HL-60 (cell line): ENCODE measurements at regions not wholly inside any gene's neighbourhood (a gene's known extent, or its start where the extent isn't known, plus 50 kb on each side); places are given as distances from the start of the nearest gene placed in this dataset.

Experiments
- DNase-seq, 2 experiments: peaks; one replicate each; pipeline ENCODE4 v3.0.0-alpha.2; 2010 to 2020; ENCODE audit warnings: low read depth in 1 of 2, low spot score in 1 of 2
- H3K27ac ChIP-seq: fragments of 250-450 bp; sonication (Bioruptor Pico); replicated peaks from 2 replicates; pipeline ENCODE4 v1.5.1; 2020; ENCODE audit warnings: mild to moderate bottlenecking, moderate library complexity
- H3K27me3 ChIP-seq: fragments of 250-450 bp; sonication (Bioruptor Pico); 2 replicates; pipeline ENCODE4 v1.5.1; 2021; ENCODE audit warnings: mild to moderate bottlenecking, moderate library complexity; ENCODE audit not compliant: insufficient read depth, poor library complexity, severe bottlenecking
- H3K4me3 ChIP-seq: replicated peaks from 2 replicates; pipeline ENCODE4 v1.5.1; 2011; ENCODE audit warnings: mild to moderate bottlenecking, control low read depth, low read length; ENCODE audit not compliant: insufficient read depth
- CTCF ChIP-seq: IDR thresholded peaks from one replicate; pipeline ENCODE4 v1.5.1; 2011; ENCODE audit warnings: low read length, control low read depth, inconsistent platforms; ENCODE audit not compliant: insufficient read depth
- GABPA ChIP-seq: IDR thresholded peaks from 2 replicates; pipeline ENCODE4 v1.6.1; 2012; ENCODE audit warnings: low read depth
- POLR2AphosphoS5 ChIP-seq: IDR thresholded peaks from 2 replicates; pipeline ENCODE4 v1.6.1; 2012; ENCODE audit warnings: low read depth
- SPI1 ChIP-seq: IDR thresholded peaks from 2 replicates; pipeline ENCODE4 v1.6.1; 2012; ENCODE audit warnings: low read depth, mild to moderate bottlenecking, borderline replicate concordance
- TF ChIP-seq, protein P1 (sequence below): IDR thresholded peaks from 2 replicates; pipeline ENCODE4 v1.6.1; 2012; ENCODE audit warnings: low read depth; ENCODE audit not compliant: insufficient replicate concordance

DNA sequence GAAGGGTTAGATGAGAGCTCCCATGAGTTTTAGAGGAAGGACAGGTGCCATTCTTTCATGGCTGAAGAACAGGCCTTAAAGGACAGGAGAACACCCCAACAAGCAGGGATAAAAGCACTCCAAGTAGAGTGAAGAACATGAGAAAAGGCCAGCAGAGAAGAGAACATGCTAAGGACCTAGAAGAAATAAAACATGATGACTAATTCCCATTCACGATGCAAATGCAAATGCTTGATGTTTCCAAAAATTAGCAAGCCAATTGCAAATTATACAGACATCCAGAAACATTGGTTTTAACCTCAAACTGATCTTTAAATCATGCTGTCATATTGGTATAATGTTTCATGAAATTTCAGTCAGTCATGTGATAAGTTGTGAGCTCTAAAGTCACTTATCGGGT, 241.7 kb downstream of the CNTN3 start:
- Histone ChIP-seq H3K27me3 (no peaks in the 10 kb centered on the region), H3K4me3 (no peak overlapping the region), H3K27ac (no peak overlapping the region)
- DNase-seq = no peak
- TF ChIP-seq CTCF = no peak
- no peak for TF ChIP-seq POLR2AphosphoS5
- TF ChIP-seq, protein P1, sequence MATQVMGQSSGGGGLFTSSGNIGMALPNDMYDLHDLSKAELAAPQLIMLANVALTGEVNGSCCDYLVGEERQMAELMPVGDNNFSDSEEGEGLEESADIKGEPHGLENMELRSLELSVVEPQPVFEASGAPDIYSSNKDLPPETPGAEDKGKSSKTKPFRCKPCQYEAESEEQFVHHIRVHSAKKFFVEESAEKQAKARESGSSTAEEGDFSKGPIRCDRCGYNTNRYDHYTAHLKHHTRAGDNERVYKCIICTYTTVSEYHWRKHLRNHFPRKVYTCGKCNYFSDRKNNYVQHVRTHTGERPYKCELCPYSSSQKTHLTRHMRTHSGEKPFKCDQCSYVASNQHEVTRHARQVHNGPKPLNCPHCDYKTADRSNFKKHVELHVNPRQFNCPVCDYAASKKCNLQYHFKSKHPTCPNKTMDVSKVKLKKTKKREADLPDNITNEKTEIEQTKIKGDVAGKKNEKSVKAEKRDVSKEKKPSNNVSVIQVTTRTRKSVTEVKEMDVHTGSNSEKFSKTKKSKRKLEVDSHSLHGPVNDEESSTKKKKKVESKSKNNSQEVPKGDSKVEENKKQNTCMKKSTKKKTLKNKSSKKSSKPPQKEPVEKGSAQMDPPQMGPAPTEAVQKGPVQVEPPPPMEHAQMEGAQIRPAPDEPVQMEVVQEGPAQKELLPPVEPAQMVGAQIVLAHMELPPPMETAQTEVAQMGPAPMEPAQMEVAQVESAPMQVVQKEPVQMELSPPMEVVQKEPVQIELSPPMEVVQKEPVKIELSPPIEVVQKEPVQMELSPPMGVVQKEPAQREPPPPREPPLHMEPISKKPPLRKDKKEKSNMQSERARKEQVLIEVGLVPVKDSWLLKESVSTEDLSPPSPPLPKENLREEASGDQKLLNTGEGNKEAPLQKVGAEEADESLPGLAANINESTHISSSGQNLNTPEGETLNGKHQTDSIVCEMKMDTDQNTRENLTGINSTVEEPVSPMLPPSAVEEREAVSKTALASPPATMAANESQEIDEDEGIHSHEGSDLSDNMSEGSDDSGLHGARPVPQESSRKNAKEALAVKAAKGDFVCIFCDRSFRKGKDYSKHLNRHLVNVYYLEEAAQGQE = no peak
- no peak for TF ChIP-seq SPI1
- TF ChIP-seq GABPA = no peak

DNA sequence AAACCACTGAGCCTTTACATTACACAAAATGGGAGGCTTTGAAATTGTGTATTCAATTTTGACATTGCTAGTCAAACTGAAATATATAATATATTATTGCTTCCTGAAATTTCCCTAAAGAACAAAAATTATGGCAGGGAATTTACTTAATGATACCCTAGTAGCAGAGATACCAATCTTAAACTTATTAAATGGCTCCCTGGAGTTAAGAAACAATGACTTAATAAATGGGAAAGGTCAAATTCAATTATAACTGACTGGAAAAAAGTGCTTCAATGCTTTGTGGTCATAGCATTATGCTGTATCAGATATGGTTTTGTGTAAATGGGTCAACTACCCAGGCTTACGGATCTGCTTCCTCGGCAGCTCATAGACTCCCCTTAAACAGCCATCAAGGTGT, 244.1 kb downstream of the CNTN3 start:
- H3K4me3 ChIP-seq = no peak overlapping the region
- H3K27me3 ChIP-seq = no peaks in the 10 kb centered on the region
- no peak overlapping the region for H3K27ac ChIP-seq
- DNase-seq = no peak
- TF ChIP-seq GABPA = no peak

GRCh38 chr3:74366331-74366730, 248.1 kb downstream of the CNTN3 start:
- Histone ChIP-seq H3K27me3 (no peaks in the 10 kb centered on the region), H3K27ac (no peak overlapping the region), H3K4me3 (no peak overlapping the region)
- no peak for DNase-seq
- TF ChIP-seq SPI1 (no peak), CTCF (no peak), GABPA (no peak), POLR2AphosphoS5 (no peak)
- TF ChIP-seq, protein P1 = no peak

DNA sequence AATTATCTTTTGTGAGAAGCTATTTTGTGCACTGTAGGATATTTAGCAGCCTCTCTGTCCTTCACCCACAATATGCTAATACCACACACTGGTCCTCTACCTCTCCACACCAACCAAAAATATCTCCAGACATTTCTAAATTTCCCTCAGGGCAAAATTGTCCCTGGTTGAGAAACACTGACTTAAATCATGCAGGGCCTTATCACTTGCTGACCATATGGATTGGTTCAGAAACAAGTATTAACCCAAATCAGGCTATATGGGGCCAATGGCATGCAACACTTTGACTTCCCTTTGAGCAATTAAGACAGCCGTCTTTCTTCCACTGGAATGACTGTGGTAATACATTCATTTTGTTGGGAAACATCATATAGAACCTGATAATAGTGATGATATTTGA, 251.1 kb downstream of the CNTN3 start:
- Histone ChIP-seq H3K27me3 (no peaks in the 10 kb centered on the region), H3K4me3 (no peak overlapping the region), H3K27ac (no peak overlapping the region)
- no peak for DNase-seq
- TF ChIP-seq POLR2AphosphoS5 = no peak
- TF ChIP-seq CTCF = no peak
- no peak for TF ChIP-seq GABPA
- TF ChIP-seq, protein P1 = no peak
- TF ChIP-seq SPI1 = no peak
